ENCODE measurements at regions not wholly inside any gene's neighbourhood (a gene's known extent, or its start where the extent isn't known, plus 50 kb on each side); places are given as distances from the start of the nearest gene placed in this dataset.
A peak's percentile ranks its signal among the peaks of the same experiment; 100 is the strongest.

GRCh38 chr16:72467157-72467759, 295.3 kb upstream of the PMFBP1 start:
- Histone ChIP-seq H3K9ac (ENCODE audit: insufficient read depth in 1 of 2, low read depth in 2 of 2, low read length in 2 of 2) (no peak overlapping the region), H3K4me3 (no peak overlapping the region), H3K79me2 (ENCODE audit: control insufficient read depth, insufficient read depth, low read length) (no peaks in the 10 kb centered on the region), H3K4me1 (replicated peaks in 1 of 2; ENCODE audit: control insufficient read depth in 2 of 2, insufficient read depth in 2 of 2, low read length in 2 of 2) (no peaks in the 10 kb centered on the region), H3K9me1 (ENCODE audit: control insufficient read depth, insufficient read depth, low read length) (no peaks in the 10 kb centered on the region), H3K9me3 (replicated peaks; ENCODE audit: control insufficient read depth, insufficient read depth, low read depth, low read length) (no peaks in the 10 kb centered on the region), H3K27me3 (ENCODE audit: control insufficient read depth in 2 of 2, insufficient read depth in 2 of 2, low read length in 2 of 2) (no peaks in the 10 kb centered on the region), H4K20me1 (replicated peaks; ENCODE audit: control insufficient read depth, insufficient read depth, low read length) (no peaks in the 10 kb centered on the region), H3K4me2 (ENCODE audit: insufficient read depth, low read length) (no peak overlapping the region), H2AFZ (ENCODE audit: low read depth, low read length) (no peak overlapping the region), H3K27ac (ENCODE audit: extremely low read depth, low read depth, low read length) (no peak overlapping the region), H3K36me3 (ENCODE audit: control insufficient read depth, insufficient read depth, low read length) (no peaks in the 10 kb centered on the region)
- intact Hi-C loops (cut with micrococcal nuclease) = loop anchor here (5.0 kb wide), 2 partner anchors 225 to 340 kb away; no protein-coding TSS in a partner anchor
- WGBS (ENCODE audit: insufficient coverage, low coverage, missing lambda C conversion rate) = 0% methylated on average over 3 of the region's 3 CpGs
- no TSS peak for BruUV-seq (replicated peaks)
- ChIA-PET POLR2A (no interaction called here), CTCF (ENCODE audit: low intra/inter-chr PET ratio) (interaction anchor here (0.8 to 2.2 kb wide), 3 partner anchors 67 to 343 kb away, joined by 3 to 7 read pairs (median 4); no protein-coding TSS in a partner anchor)
- in situ Hi-C loops (cut with MboI) = no loop called here
- FAIRE-seq = peak; percentile 15
- peak; percentile 66 for ATAC-seq
- peak; percentile 7 to 30 (median 11) for DNase-seq (ENCODE audit: extremely low read depth in 1 of 4, low spot score in 3 of 4)
- TF ChIP-seq SMC3 (conservative IDR thresholded peaks at IDR 0.05; ENCODE audit: insufficient read depth, low read depth, low read length) (peak; percentile 45; the same call in 1 of the 2 replicates), ZNF384 (IDR thresholded peaks at IDR 0.05; ENCODE audit: low read depth, low read length) (peak; percentile 83), DEAF1 (CRISPR knock-in tag; IDR thresholded peaks at IDR 0.05) (0 out of 2 replicates have a peak, but pooled peaks have one; percentile 26), RBM17 (IDR thresholded peaks at IDR 0.05; ENCODE audit: borderline replicate concordance, low read depth, low read length) (no peak), FOXK2 (conservative IDR thresholded peaks at IDR 0.05 in 1 of 2, IDR thresholded peaks at IDR 0.05 in 1 of 2; ENCODE audit: low read depth in 2 of 2) (no peak), CTCF (IDR thresholded peaks at IDR 0.05 in 2 of 3, conservative IDR thresholded peaks at IDR 0.05 in 1 of 3; ENCODE audit: insufficient read depth in 2 of 3, low read depth in 1 of 3, low read length in 3 of 3) (peak; percentile 48 to 63 (median 53); a peak in 5 of 6 replicates), REST (IDR thresholded peaks at IDR 0.05; ENCODE audit: borderline replicate concordance) (peak; percentile 35; the same call in 1 of the 2 replicates), REST (CRISPR knock-in tag; IDR thresholded peaks at IDR 0.05; ENCODE audit: low read depth) (no peak), SETDB1 (IDR thresholded peaks at IDR 0.05; ENCODE audit: low read length) (no peak), RAD21 (CRISPR knock-in tag; conservative IDR thresholded peaks at IDR 0.05 in 1 of 2, IDR thresholded peaks at IDR 0.05 in 1 of 2) (peak; percentile 39 to 59; a peak in 3 of 4 replicates)

Data from K562 (cell line).